WTC11 (cell line): ENCODE measurements at regions not wholly inside any gene's neighbourhood (a gene's known extent, or its start where the extent isn't known, plus 50 kb on each side); places are given as distances from the start of the nearest gene placed in this dataset.

Experiments
- ATAC-seq: fragments of 200-7000 bp; cut with Tn5 transposase; 2 replicates; pipeline ENCODE4 v1.10.0; 2021; ENCODE audit warnings: mild to moderate bottlenecking, moderate library complexity
- CTCF ChIA-PET: fragments of 300-600 bp; sonication (Branson Sonifier 250); formaldehyde crosslinking; loops from one replicate; lab custom pipeline; 2021; ENCODE audit warnings: antibody characterized with exemption; lab: Charles Lee
- POLR2A ChIA-PET: fragments of 350-600 bp; sonication (Branson Sonifier 250); formaldehyde crosslinking; loops from one replicate; lab custom pipeline; 2021; ENCODE audit warnings: antibody characterized with exemption; lab: Charles Lee
- DNase-seq: peaks from one replicate; pipeline ENCODE4 v3.0.0; 2021; ENCODE audit warnings: low spot score
- H3K27ac Mint-ChIP-seq: 2 replicates; pipeline ENCODE4 v1.8.0; 2021; ENCODE audit warnings: mixed read lengths
- H3K27me3 Mint-ChIP-seq: 2 replicates; pipeline ENCODE4 v1.8.0; 2021; ENCODE audit warnings: low read depth, mild to moderate bottlenecking, moderate library complexity, mixed read lengths
- H3K36me3 Mint-ChIP-seq: 2 replicates; pipeline ENCODE4 v1.8.0; 2021; ENCODE audit warnings: mixed read lengths
- H3K4me1 Mint-ChIP-seq: 2 replicates; pipeline ENCODE4 v1.8.0; 2022; ENCODE audit warnings: mixed read lengths
- H3K4me3 Mint-ChIP-seq: 2 replicates; pipeline ENCODE4 v1.8.0; 2021; ENCODE audit warnings: mild to moderate bottlenecking, moderate library complexity, mixed read lengths
- H3K9me3 Mint-ChIP-seq: 2 replicates; pipeline ENCODE4 v1.8.0; 2021; ENCODE audit warnings: mixed read lengths
- CBFB ChIP-seq: sonication (generic); formaldehyde crosslinking; IDR thresholded peaks from 2 replicates; pipeline ENCODE4 v1.8.1; 2022; ENCODE audit warnings: mild to moderate bottlenecking, low read depth, missing genetic modification reagents
- CREB1 ChIP-seq: sonication (generic); formaldehyde crosslinking; IDR thresholded peaks from 2 replicates; pipeline ENCODE4 v1.8.0; 2023; ENCODE audit warnings: mild to moderate bottlenecking, missing genetic modification reagents
- CREM ChIP-seq: sonication (generic); formaldehyde crosslinking; IDR thresholded peaks from 2 replicates; pipeline ENCODE4 v1.8.1; 2022; ENCODE audit warnings: mild to moderate bottlenecking, missing genetic modification reagents, moderate library complexity
- EMX1 ChIP-seq: fragments of 250-450 bp; sonication (Bioruptor Pico); IDR thresholded peaks from 2 replicates; pipeline ENCODE4 v1.8.0; 2021; ENCODE audit warnings: mild to moderate bottlenecking
- FOXK1 ChIP-seq: sonication (generic); formaldehyde crosslinking; IDR thresholded peaks from 2 replicates; pipeline ENCODE4 v1.8.0; 2022; ENCODE audit warnings: mild to moderate bottlenecking, moderate library complexity, missing genetic modification reagents
- HMGA2 ChIP-seq: fragments of 250-450 bp; sonication (Bioruptor Pico); IDR thresholded peaks from 2 replicates; pipeline ENCODE4 v1.4.0; 2021; ENCODE audit warnings: mild to moderate bottlenecking, moderate library complexity
- MXD4 ChIP-seq: fragments of 250-450 bp; sonication (Bioruptor Pico); IDR thresholded peaks from 2 replicates; pipeline ENCODE4 v1.8.0; 2021; ENCODE audit warnings: mild to moderate bottlenecking, moderate library complexity, borderline replicate concordance
- NFE2L1 ChIP-seq: sonication (generic); formaldehyde crosslinking; IDR thresholded peaks from 2 replicates; pipeline ENCODE4 v1.8.1; 2023; ENCODE audit warnings: missing genetic modification reagents
- NR1H2 ChIP-seq: sonication (generic); formaldehyde crosslinking; IDR thresholded peaks from 2 replicates; pipeline ENCODE4 v1.9.0; 2021; ENCODE audit warnings: mild to moderate bottlenecking, moderate library complexity, missing genetic modification reagents
- OVOL2 ChIP-seq: fragments of 250-450 bp; sonication (Bioruptor Pico); IDR thresholded peaks from 2 replicates; pipeline ENCODE4 v1.9.0; 2021; ENCODE audit warnings: mild to moderate bottlenecking, borderline replicate concordance
- RELA ChIP-seq: sonication (generic); formaldehyde crosslinking; IDR thresholded peaks from 2 replicates; pipeline ENCODE4 v1.8.1; 2022; ENCODE audit warnings: missing genetic modification reagents, mild to moderate bottlenecking, borderline replicate concordance
- RORB ChIP-seq: fragments of 250-450 bp; sonication (Bioruptor Pico); IDR thresholded peaks from 2 replicates; pipeline ENCODE4 v1.9.0; 2021; ENCODE audit warnings: mild to moderate bottlenecking
- SMAD3 ChIP-seq: sonication (generic); formaldehyde crosslinking; IDR thresholded peaks from 2 replicates; pipeline ENCODE4 v1.8.0; 2022; ENCODE audit warnings: missing genetic modification reagents, mild to moderate bottlenecking, borderline replicate concordance
- TP53 ChIP-seq: sonication (generic); formaldehyde crosslinking; IDR thresholded peaks from 2 replicates; pipeline ENCODE4 v1.8.1; 2023; ENCODE audit warnings: mild to moderate bottlenecking, missing genetic modification reagents
- ZNF317 ChIP-seq: sonication (generic); formaldehyde crosslinking; IDR thresholded peaks from 2 replicates; pipeline ENCODE4 v1.8.1; 2023; ENCODE audit warnings: low read depth, mild to moderate bottlenecking, moderate library complexity, missing genetic modification reagents, borderline replicate concordance
- TF ChIP-seq, protein P1 (sequence below): sonication (generic); formaldehyde crosslinking; conservative IDR thresholded peaks from 2 replicates; pipeline ENCODE4 v1.8.1; 2023; ENCODE audit warnings: mild to moderate bottlenecking, low read depth, missing genetic modification reagents, moderate library complexity
- TF ChIP-seq, protein P2 (sequence below): fragments of 200-600 bp; IDR thresholded peaks from 2 replicates; pipeline ENCODE4 v1.8.0; 2022; ENCODE audit warnings: antibody characterized with exemption
- TF ChIP-seq, protein P3 (sequence below): sonication (generic); formaldehyde crosslinking; IDR thresholded peaks from 2 replicates; pipeline ENCODE4 v1.8.0; 2022; ENCODE audit warnings: mild to moderate bottlenecking, missing genetic modification reagents
- TF ChIP-seq, protein P4 (sequence below): fragments of 250-450 bp; sonication (Bioruptor Pico); IDR thresholded peaks from 2 replicates; pipeline ENCODE4 v1.9.0; 2021; ENCODE audit warnings: mild to moderate bottlenecking
- TF ChIP-seq, protein P5 (sequence below): fragments of 250-450 bp; sonication (Bioruptor Pico); IDR thresholded peaks from 2 replicates; pipeline ENCODE4 v1.9.0; 2021; ENCODE audit warnings: moderate library complexity, mild to moderate bottlenecking, inconsistent platforms, borderline replicate concordance
- TF ChIP-seq, protein P6 (sequence below): fragments of 250-450 bp; sonication (Bioruptor Pico); IDR thresholded peaks from 2 replicates; pipeline ENCODE4 v1.9.0; 2021; ENCODE audit warnings: mild to moderate bottlenecking, borderline replicate concordance

DNA sequence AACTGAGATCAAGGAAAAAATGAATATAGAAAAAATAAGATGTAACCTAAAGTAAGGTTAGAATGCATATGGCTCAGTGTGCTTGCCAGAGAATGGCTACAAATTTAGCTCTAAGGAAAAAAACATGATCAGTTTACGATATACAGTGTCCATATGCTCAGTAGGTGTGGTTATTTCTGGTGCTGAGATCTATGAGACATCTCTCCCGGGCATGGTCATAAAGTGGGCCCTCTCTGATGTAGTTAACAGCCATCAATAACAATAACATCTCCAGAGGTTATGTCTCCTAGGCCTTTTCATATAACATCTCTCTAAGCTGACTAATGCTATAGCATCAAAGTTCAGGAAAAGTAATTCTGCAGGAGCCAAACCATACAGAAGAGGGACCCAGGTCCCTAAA lies 56.3 kb upstream of the UBE2E3 start (continued):
- TF ChIP-seq SMAD3 (CRISPR knock-in tag) (no peak), MXD4 (CRISPR knock-in tag) (no peak)
- TF ChIP-seq, protein P1, sequence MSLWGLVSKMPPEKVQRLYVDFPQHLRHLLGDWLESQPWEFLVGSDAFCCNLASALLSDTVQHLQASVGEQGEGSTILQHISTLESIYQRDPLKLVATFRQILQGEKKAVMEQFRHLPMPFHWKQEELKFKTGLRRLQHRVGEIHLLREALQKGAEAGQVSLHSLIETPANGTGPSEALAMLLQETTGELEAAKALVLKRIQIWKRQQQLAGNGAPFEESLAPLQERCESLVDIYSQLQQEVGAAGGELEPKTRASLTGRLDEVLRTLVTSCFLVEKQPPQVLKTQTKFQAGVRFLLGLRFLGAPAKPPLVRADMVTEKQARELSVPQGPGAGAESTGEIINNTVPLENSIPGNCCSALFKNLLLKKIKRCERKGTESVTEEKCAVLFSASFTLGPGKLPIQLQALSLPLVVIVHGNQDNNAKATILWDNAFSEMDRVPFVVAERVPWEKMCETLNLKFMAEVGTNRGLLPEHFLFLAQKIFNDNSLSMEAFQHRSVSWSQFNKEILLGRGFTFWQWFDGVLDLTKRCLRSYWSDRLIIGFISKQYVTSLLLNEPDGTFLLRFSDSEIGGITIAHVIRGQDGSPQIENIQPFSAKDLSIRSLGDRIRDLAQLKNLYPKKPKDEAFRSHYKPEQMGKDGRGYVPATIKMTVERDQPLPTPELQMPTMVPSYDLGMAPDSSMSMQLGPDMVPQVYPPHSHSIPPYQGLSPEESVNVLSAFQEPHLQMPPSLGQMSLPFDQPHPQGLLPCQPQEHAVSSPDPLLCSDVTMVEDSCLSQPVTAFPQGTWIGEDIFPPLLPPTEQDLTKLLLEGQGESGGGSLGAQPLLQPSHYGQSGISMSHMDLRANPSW, result no peak

DNA sequence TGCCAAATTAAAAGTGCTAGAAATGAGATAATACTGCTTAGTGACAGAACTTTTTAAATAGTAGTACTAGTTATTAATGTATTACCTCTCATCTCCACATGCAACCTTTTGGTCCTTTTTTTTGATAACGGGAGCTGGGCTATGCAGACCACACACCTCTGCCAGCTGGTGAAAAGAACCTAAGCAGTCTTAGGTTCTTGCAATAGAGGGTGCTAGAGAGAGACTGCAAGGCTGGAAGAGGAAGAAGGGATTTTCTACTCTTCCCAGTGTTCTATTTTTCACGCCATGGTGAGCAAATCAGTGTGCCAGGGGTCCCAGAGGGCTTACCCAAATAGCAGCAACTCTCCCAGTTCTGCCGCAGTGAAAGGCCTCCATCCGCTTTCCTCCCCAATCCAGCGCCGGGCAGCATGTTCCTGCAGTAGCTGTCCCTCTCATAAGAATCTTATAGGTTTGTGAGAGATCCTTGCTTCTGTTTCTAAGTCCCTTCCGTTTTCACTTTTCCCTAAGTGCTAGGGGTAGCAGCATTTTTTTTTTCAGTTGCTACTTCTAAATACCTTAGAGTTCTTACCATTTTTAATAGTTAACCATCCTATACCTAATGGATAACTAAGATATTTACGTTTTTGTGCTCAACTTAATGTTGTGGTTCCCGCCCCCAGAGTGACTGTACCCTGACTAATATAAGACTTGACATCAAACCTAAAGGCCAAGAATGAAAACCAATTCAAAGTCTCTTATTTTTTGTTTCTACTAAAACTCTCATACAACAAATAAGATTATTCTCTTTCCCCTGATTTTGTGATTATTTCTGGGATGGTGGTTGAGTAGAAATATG lies 69.4 kb upstream of the UBE2E3 start:
- CTCF ChIA-PET, result interaction anchor here (0.5 to 1.3 kb wide), 6 partner anchors 9 to 1718 kb away, joined by 3 to 6 read pairs (median 4); no protein-coding TSS in a partner anchor
- no peak overlapping the region for H3K27ac Mint-ChIP-seq
- H3K9me3 Mint-ChIP-seq, result no peaks in the 10 kb centered on the region
- POLR2A ChIA-PET, result no interaction called here
- no peaks in the 10 kb centered on the region for H3K36me3 Mint-ChIP-seq
- H3K4me3 Mint-ChIP-seq, result no peak overlapping the region
- DNase-seq (peak; percentile 13), ATAC-seq (peak; percentile 93)
- no peak for TF ChIP-seq MXD4 (CRISPR knock-in tag)
- no peak for TF ChIP-seq TP53 (CRISPR knock-in tag)
- no peak for TF ChIP-seq ZNF317 (CRISPR knock-in tag)
- TF ChIP-seq, protein P2, sequence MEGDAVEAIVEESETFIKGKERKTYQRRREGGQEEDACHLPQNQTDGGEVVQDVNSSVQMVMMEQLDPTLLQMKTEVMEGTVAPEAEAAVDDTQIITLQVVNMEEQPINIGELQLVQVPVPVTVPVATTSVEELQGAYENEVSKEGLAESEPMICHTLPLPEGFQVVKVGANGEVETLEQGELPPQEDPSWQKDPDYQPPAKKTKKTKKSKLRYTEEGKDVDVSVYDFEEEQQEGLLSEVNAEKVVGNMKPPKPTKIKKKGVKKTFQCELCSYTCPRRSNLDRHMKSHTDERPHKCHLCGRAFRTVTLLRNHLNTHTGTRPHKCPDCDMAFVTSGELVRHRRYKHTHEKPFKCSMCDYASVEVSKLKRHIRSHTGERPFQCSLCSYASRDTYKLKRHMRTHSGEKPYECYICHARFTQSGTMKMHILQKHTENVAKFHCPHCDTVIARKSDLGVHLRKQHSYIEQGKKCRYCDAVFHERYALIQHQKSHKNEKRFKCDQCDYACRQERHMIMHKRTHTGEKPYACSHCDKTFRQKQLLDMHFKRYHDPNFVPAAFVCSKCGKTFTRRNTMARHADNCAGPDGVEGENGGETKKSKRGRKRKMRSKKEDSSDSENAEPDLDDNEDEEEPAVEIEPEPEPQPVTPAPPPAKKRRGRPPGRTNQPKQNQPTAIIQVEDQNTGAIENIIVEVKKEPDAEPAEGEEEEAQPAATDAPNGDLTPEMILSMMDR, result no peak
- TF ChIP-seq CBFB (CRISPR knock-in tag), result no peak
- no peak for TF ChIP-seq OVOL2 (CRISPR knock-in tag)
- no peak for TF ChIP-seq HMGA2 (CRISPR knock-in tag)
- no peak for TF ChIP-seq CREB1 (CRISPR knock-in tag)
- TF ChIP-seq, protein P3, sequence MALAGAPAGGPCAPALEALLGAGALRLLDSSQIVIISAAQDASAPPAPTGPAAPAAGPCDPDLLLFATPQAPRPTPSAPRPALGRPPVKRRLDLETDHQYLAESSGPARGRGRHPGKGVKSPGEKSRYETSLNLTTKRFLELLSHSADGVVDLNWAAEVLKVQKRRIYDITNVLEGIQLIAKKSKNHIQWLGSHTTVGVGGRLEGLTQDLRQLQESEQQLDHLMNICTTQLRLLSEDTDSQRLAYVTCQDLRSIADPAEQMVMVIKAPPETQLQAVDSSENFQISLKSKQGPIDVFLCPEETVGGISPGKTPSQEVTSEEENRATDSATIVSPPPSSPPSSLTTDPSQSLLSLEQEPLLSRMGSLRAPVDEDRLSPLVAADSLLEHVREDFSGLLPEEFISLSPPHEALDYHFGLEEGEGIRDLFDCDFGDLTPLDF (CRISPR knock-in tag), result no peak
- TF ChIP-seq NR1H2 (CRISPR knock-in tag), result no peak
- TF ChIP-seq CREM (CRISPR knock-in tag), result no peak
- TF ChIP-seq FOXK1, result no peak
- no peak for TF ChIP-seq RELA
- TF ChIP-seq, protein P4, sequence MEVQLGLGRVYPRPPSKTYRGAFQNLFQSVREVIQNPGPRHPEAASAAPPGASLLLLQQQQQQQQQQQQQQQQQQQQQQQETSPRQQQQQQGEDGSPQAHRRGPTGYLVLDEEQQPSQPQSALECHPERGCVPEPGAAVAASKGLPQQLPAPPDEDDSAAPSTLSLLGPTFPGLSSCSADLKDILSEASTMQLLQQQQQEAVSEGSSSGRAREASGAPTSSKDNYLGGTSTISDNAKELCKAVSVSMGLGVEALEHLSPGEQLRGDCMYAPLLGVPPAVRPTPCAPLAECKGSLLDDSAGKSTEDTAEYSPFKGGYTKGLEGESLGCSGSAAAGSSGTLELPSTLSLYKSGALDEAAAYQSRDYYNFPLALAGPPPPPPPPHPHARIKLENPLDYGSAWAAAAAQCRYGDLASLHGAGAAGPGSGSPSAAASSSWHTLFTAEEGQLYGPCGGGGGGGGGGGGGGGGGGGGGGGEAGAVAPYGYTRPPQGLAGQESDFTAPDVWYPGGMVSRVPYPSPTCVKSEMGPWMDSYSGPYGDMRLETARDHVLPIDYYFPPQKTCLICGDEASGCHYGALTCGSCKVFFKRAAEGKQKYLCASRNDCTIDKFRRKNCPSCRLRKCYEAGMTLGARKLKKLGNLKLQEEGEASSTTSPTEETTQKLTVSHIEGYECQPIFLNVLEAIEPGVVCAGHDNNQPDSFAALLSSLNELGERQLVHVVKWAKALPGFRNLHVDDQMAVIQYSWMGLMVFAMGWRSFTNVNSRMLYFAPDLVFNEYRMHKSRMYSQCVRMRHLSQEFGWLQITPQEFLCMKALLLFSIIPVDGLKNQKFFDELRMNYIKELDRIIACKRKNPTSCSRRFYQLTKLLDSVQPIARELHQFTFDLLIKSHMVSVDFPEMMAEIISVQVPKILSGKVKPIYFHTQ (CRISPR knock-in tag), result no peak
- no peak for TF ChIP-seq RORB (CRISPR knock-in tag)
- no peak for TF ChIP-seq EMX1 (CRISPR knock-in tag)
- TF ChIP-seq NFE2L1 (CRISPR knock-in tag), result no peak
- TF ChIP-seq, protein P5, sequence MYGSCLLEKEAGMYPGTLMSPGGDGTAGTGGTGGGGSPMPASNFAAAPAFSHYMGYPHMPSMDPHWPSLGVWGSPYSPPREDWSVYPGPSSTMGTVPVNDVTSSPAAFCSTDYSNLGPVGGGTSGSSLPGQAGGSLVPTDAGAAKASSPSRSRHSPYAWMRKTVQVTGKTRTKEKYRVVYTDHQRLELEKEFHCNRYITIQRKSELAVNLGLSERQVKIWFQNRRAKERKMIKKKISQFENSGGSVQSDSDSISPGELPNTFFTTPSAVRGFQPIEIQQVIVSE (CRISPR knock-in tag), result no peak
- TF ChIP-seq, protein P6, sequence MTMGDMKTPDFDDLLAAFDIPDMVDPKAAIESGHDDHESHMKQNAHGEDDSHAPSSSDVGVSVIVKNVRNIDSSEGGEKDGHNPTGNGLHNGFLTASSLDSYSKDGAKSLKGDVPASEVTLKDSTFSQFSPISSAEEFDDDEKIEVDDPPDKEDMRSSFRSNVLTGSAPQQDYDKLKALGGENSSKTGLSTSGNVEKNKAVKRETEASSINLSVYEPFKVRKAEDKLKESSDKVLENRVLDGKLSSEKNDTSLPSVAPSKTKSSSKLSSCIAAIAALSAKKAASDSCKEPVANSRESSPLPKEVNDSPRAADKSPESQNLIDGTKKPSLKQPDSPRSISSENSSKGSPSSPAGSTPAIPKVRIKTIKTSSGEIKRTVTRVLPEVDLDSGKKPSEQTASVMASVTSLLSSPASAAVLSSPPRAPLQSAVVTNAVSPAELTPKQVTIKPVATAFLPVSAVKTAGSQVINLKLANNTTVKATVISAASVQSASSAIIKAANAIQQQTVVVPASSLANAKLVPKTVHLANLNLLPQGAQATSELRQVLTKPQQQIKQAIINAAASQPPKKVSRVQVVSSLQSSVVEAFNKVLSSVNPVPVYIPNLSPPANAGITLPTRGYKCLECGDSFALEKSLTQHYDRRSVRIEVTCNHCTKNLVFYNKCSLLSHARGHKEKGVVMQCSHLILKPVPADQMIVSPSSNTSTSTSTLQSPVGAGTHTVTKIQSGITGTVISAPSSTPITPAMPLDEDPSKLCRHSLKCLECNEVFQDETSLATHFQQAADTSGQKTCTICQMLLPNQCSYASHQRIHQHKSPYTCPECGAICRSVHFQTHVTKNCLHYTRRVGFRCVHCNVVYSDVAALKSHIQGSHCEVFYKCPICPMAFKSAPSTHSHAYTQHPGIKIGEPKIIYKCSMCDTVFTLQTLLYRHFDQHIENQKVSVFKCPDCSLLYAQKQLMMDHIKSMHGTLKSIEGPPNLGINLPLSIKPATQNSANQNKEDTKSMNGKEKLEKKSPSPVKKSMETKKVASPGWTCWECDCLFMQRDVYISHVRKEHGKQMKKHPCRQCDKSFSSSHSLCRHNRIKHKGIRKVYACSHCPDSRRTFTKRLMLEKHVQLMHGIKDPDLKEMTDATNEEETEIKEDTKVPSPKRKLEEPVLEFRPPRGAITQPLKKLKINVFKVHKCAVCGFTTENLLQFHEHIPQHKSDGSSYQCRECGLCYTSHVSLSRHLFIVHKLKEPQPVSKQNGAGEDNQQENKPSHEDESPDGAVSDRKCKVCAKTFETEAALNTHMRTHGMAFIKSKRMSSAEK, result no peak
- no peaks in the 10 kb centered on the region for H3K27me3 Mint-ChIP-seq
- peaks cover 24% of the 10 kb centered on the region for H3K4me1 Mint-ChIP-seq
